ENCODE measurements at regions not wholly inside any gene's neighbourhood (a gene's known extent, or its start where the extent isn't known, plus 50 kb on each side); places are given as distances from the start of the nearest gene placed in this dataset.
"Not testable (repeated sequence)": the region's sequence is repeated elsewhere in the genome, so short reads cannot be mapped to it uniquely, and the experiment has no call there.

- H3K4me3 Mint-ChIP-seq = no peak overlapping the region
- H3K4me1 Mint-ChIP-seq (ENCODE audit: low read depth) = peaks cover 20% of the 10 kb centered on the region
- no peak overlapping the region for H3K27ac Mint-ChIP-seq
- no peaks in the 10 kb centered on the region for H3K36me3 Mint-ChIP-seq
- H3K9me3 Mint-ChIP-seq (ENCODE audit: low read depth) = no peaks in the 10 kb centered on the region
- H3K27me3 Mint-ChIP-seq = no peaks in the 10 kb centered on the region
These were observed 146.8 kb upstream of the EGLN3 start for GRCh38 chr14:34097644-34098043.

- Mint-ChIP-seq H3K9me3 (ENCODE audit: low read depth) (no peaks in the 10 kb centered on the region), H3K27ac (no peak overlapping the region), H3K4me3 (no peak overlapping the region), H3K27me3 (no peaks in the 10 kb centered on the region), H3K36me3 (no peaks in the 10 kb centered on the region), H3K4me1 (ENCODE audit: low read depth) (peaks cover 20% of the 10 kb centered on the region)
These were observed 143.5 kb upstream of the EGLN3 start for GRCh38 chr14:34094384-34094783.

GRCh38 chr14:34093883-34094282 lies 143.0 kb upstream of the EGLN3 start:
- H3K4me1 Mint-ChIP-seq (ENCODE audit: low read depth) = peaks cover 20% of the 10 kb centered on the region
- H3K27ac Mint-ChIP-seq = no peak overlapping the region
- H3K36me3 Mint-ChIP-seq = no peaks in the 10 kb centered on the region
- H3K4me3 Mint-ChIP-seq = no peak overlapping the region
- no peaks in the 10 kb centered on the region for H3K9me3 Mint-ChIP-seq (ENCODE audit: low read depth)
- H3K27me3 Mint-ChIP-seq = no peaks in the 10 kb centered on the region

GRCh38 chr14:34090451-34090850 lies 139.6 kb upstream of the EGLN3 start:
- no peaks in the 10 kb centered on the region for H3K36me3 Mint-ChIP-seq
- peaks cover 15% of the 10 kb centered on the region for H3K4me1 Mint-ChIP-seq (ENCODE audit: low read depth)
- H3K9me3 Mint-ChIP-seq (ENCODE audit: low read depth) = no peaks in the 10 kb centered on the region
- no peak overlapping the region for H3K4me3 Mint-ChIP-seq
- H3K27ac Mint-ChIP-seq = no peak overlapping the region
- no peaks in the 10 kb centered on the region for H3K27me3 Mint-ChIP-seq

- H3K27ac Mint-ChIP-seq = no peak overlapping the region
- no peaks in the 10 kb centered on the region for H3K36me3 Mint-ChIP-seq
These were observed 138.0 kb upstream of the EGLN3 start for GRCh38 chr14:34088914-34089313.

GRCh38 chr14:34087571-34087970 lies 136.7 kb upstream of the EGLN3 start:
- no peak overlapping the region for H3K4me3 Mint-ChIP-seq
- H3K36me3 Mint-ChIP-seq = no peaks in the 10 kb centered on the region

More at GRCh38 chr14:34088914-34089313, 138.0 kb upstream of the EGLN3 start:
- Mint-ChIP-seq H3K27me3 (no peaks in the 10 kb centered on the region), H3K4me1 (ENCODE audit: low read depth) (peaks cover 7% of the 10 kb centered on the region), H3K9me3 (ENCODE audit: low read depth) (no peaks in the 10 kb centered on the region), H3K4me3 (no peak overlapping the region)

GRCh38 chr14:34086223-34086757 lies 135.4 kb upstream of the EGLN3 start:
- H3K27me3 Mint-ChIP-seq = no peaks in the 10 kb centered on the region

More at GRCh38 chr14:34087571-34087970, 136.7 kb upstream of the EGLN3 start:
- Mint-ChIP-seq H3K4me1 (ENCODE audit: low read depth) (no peaks in the 10 kb centered on the region), H3K27me3 (no peaks in the 10 kb centered on the region), H3K27ac (no peak overlapping the region), H3K9me3 (ENCODE audit: low read depth) (no peaks in the 10 kb centered on the region)

GRCh38 chr14:34085695-34086094 lies 134.8 kb upstream of the EGLN3 start:
- no peak overlapping the region for H3K27ac Mint-ChIP-seq

More at GRCh38 chr14:34086223-34086757, 135.4 kb upstream of the EGLN3 start:
- H3K36me3 Mint-ChIP-seq = no peaks in the 10 kb centered on the region
- H3K9me3 Mint-ChIP-seq (ENCODE audit: low read depth) = no peaks in the 10 kb centered on the region
- H3K4me1 Mint-ChIP-seq (ENCODE audit: low read depth) = no peaks in the 10 kb centered on the region
- no peak overlapping the region for H3K27ac Mint-ChIP-seq
- no peak overlapping the region for H3K4me3 Mint-ChIP-seq

GRCh38 chr14:34081576-34082136 lies 130.8 kb upstream of the EGLN3 start:
- no peaks in the 10 kb centered on the region for H3K36me3 Mint-ChIP-seq

More at GRCh38 chr14:34085695-34086094, 134.8 kb upstream of the EGLN3 start:
- H3K4me1 Mint-ChIP-seq (ENCODE audit: low read depth) = no peaks in the 10 kb centered on the region
- H3K9me3 Mint-ChIP-seq (ENCODE audit: low read depth) = no peaks in the 10 kb centered on the region
- no peak overlapping the region for H3K4me3 Mint-ChIP-seq
- H3K36me3 Mint-ChIP-seq = no peaks in the 10 kb centered on the region
- H3K27me3 Mint-ChIP-seq = peaks cover 1% of the 10 kb centered on the region

GRCh38 chr14:34081101-34081575 lies 130.3 kb upstream of the EGLN3 start:
- Mint-ChIP-seq H3K27ac (no peak overlapping the region), H3K9me3 (ENCODE audit: low read depth) (no peaks in the 10 kb centered on the region), H3K36me3 (no peaks in the 10 kb centered on the region), H3K4me3 (no peak overlapping the region), H3K27me3 (peaks cover 1% of the 10 kb centered on the region), H3K4me1 (ENCODE audit: low read depth) (no peaks in the 10 kb centered on the region)

More at GRCh38 chr14:34081576-34082136, 130.8 kb upstream of the EGLN3 start:
- Mint-ChIP-seq H3K27ac (no peak overlapping the region), H3K9me3 (ENCODE audit: low read depth) (no peaks in the 10 kb centered on the region), H3K27me3 (peaks cover 1% of the 10 kb centered on the region), H3K4me1 (ENCODE audit: low read depth) (no peaks in the 10 kb centered on the region), H3K4me3 (no peak overlapping the region)

GRCh38 chr14:34079643-34080042 lies 128.8 kb upstream of the EGLN3 start:
- not testable (repeated sequence) for H3K36me3 Mint-ChIP-seq; H3K4me3 Mint-ChIP-seq; H3K4me1 Mint-ChIP-seq (ENCODE audit: low read depth); H3K27ac Mint-ChIP-seq; H3K27me3 Mint-ChIP-seq; H3K9me3 Mint-ChIP-seq (ENCODE audit: low read depth)

- Mint-ChIP-seq H3K4me3 (no peak overlapping the region), H3K9me3 (ENCODE audit: low read depth) (no peaks in the 10 kb centered on the region), H3K4me1 (ENCODE audit: low read depth) (no peaks in the 10 kb centered on the region), H3K27me3 (peaks cover 1% of the 10 kb centered on the region), H3K36me3 (no peaks in the 10 kb centered on the region), H3K27ac (no peak overlapping the region)
These were observed 127.4 kb upstream of the EGLN3 start for GRCh38 chr14:34078117-34078743.

GRCh38 chr14:34075826-34076225 lies 125.0 kb upstream of the EGLN3 start:
- H3K4me3 Mint-ChIP-seq = no peak overlapping the region
- peaks cover under 1% of the 10 kb centered on the region for H3K27me3 Mint-ChIP-seq
- no peak overlapping the region for H3K27ac Mint-ChIP-seq
- H3K4me1 Mint-ChIP-seq (ENCODE audit: low read depth) = no peaks in the 10 kb centered on the region
- peaks cover 2% of the 10 kb centered on the region for H3K36me3 Mint-ChIP-seq
- H3K9me3 Mint-ChIP-seq (ENCODE audit: low read depth) = peaks cover 7% of the 10 kb centered on the region

GRCh38 chr14:34075042-34075744 lies 124.3 kb upstream of the EGLN3 start:
- no peak overlapping the region for H3K4me3 Mint-ChIP-seq
- H3K4me1 Mint-ChIP-seq (ENCODE audit: low read depth) = no peaks in the 10 kb centered on the region
- no peaks in the 10 kb centered on the region for H3K27me3 Mint-ChIP-seq
- peaks cover 7% of the 10 kb centered on the region for H3K9me3 Mint-ChIP-seq (ENCODE audit: low read depth)
- peaks cover 2% of the 10 kb centered on the region for H3K36me3 Mint-ChIP-seq
- H3K27ac Mint-ChIP-seq = no peak overlapping the region

GRCh38 chr14:34072921-34073320 lies 122.0 kb upstream of the EGLN3 start:
- Mint-ChIP-seq H3K36me3 (peaks cover 2% of the 10 kb centered on the region), H3K9me3 (ENCODE audit: low read depth) (peaks cover 7% of the 10 kb centered on the region), H3K27me3 (no peaks in the 10 kb centered on the region), H3K4me3 (no peak overlapping the region), H3K27ac (no peak overlapping the region), H3K4me1 (ENCODE audit: low read depth) (no peaks in the 10 kb centered on the region)
